A549 (cell line): ENCODE measurements at regions not wholly inside any gene's neighbourhood (a gene's known extent, or its start where the extent isn't known, plus 50 kb on each side); places are given as distances from the start of the nearest gene placed in this dataset.

Experiments
- ATAC-seq, 2 experiments: fragments of 200-7000 bp in 1 of 2; fragments of >200 bp in 1 of 2; cut with Nextera tagmentation in 1 of 2; cut with Tn5 transposase in 1 of 2; 3 replicates each; pipeline versions ENCODE4 v1.8.0 to v1.9.1; 2018 to 2020; ENCODE audit warnings: mild to moderate bottlenecking in 1 of 2, moderate library complexity in 1 of 2
- CTCF ChIA-PET: fragments of 300-600 bp; sonication (Branson Sonifier 250); formaldehyde crosslinking; extraction: SDS; loops from one replicate; lab custom pipeline; 2021; ENCODE audit warnings: antibody characterized with exemption, inconsistent platforms; lab: Yijun Ruan, JAX
- POLR2A ChIA-PET: fragments of 350-600 bp; formaldehyde crosslinking; extraction: SDS; loops from one replicate; lab custom pipeline; 2021; ENCODE audit warnings: antibody characterized with exemption, inconsistent platforms; lab: Yijun Ruan, JAX
- DNase-seq, 2 experiments: peaks; one replicate each; pipeline versions ENCODE4 v3.0.0 to v3.0.0-alpha.2; 2011 to 2016; ENCODE audit warnings: low read depth in 1 of 2, low spot score in 1 of 2
- FAIRE-seq: peaks from 2 replicates; lab custom pipeline; 2011; peaks lifted over from hg19 to GRCh38; lab: Jason Lieb, UNC
- H3K27ac ChIP-seq, 2 experiments: fragments of >200 bp; sonication (Bioruptor Twin); formaldehyde crosslinking; 3 replicates each; pipeline ENCODE4 v1.5.1; 2016 to 2017
- H3K4me1 ChIP-seq: fragments of >200 bp; sonication (Bioruptor Twin); formaldehyde crosslinking; 3 replicates; pipeline ENCODE4 v1.6.1; 2016
- H3K4me2 ChIP-seq: fragments of >200 bp; sonication (Bioruptor Twin); formaldehyde crosslinking; 3 replicates; pipeline ENCODE4 v1.6.1; 2016
- H3K4me3 ChIP-seq: fragments of >200 bp; sonication (Bioruptor Twin); formaldehyde crosslinking; 3 replicates; pipeline ENCODE4 v1.5.1; 2016
- H3K9me3 ChIP-seq: fragments of >200 bp; sonication (Bioruptor Twin); formaldehyde crosslinking; 3 replicates; pipeline ENCODE4 v1.6.1; 2016
- CBX2 ChIP-seq: fragments of 200-600 bp; sonication (generic); IDR thresholded peaks from 2 replicates; pipeline ENCODE4 v1.6.1; 2016; ENCODE audit warnings: low read depth, mild to moderate bottlenecking, borderline replicate concordance
- CBX8 ChIP-seq: fragments of 200-600 bp; sonication (generic); IDR thresholded peaks from 2 replicates; pipeline ENCODE4 v1.6.1; 2016
- CEBPB ChIP-seq, 2 experiments: fragments of >200 bp in 1 of 2; sonication (Bioruptor Twin) in 1 of 2; formaldehyde crosslinking in 1 of 2; IDR thresholded peaks; 2 replicates each; pipeline ENCODE4 v1.6.1; 2012 to 2016
- EHF ChIP-seq: fragments of 250-450 bp; sonication (Bioruptor Pico); IDR thresholded peaks from 2 replicates; pipeline ENCODE4 v1.5.0; 2020; ENCODE audit warnings: mild to moderate bottlenecking
- EP300 ChIP-seq, 2 experiments: fragments of >200 bp; sonication (Bioruptor Twin); formaldehyde crosslinking; IDR thresholded peaks; 2 replicates in 1 of 2; 3 replicates in 1 of 2; pipeline ENCODE4 v1.6.1; 2016 to 2017
- ESRRA ChIP-seq: fragments of 150-350 bp; IDR thresholded peaks from 2 replicates; pipeline ENCODE4 v1.6.1; 2014; ENCODE audit warnings: mild to moderate bottlenecking, low read length, borderline replicate concordance
- FOSB ChIP-seq: fragments of 250-450 bp; sonication (Bioruptor Pico); IDR thresholded peaks from 2 replicates; pipeline ENCODE4 v1.5.0; 2020; ENCODE audit warnings: mild to moderate bottlenecking, moderate library complexity
- FOSL2 ChIP-seq, 2 experiments: fragments of 450-650 bp in 1 of 2; fragments of >200 bp in 1 of 2; sonication (Bioruptor Twin) in 1 of 2; formaldehyde crosslinking; IDR thresholded peaks; 2 replicates each; pipeline versions ENCODE4 v1.5.0 to v1.6.1; 2016 to 2020; ENCODE audit warnings: mild to moderate bottlenecking in 1 of 2, moderate library complexity in 1 of 2
- FOXS1 ChIP-seq: fragments of 250-450 bp; sonication (Bioruptor Pico); IDR thresholded peaks from 2 replicates; pipeline ENCODE4 v1.5.0; 2020; ENCODE audit warnings: mild to moderate bottlenecking, moderate library complexity
- GATA3 ChIP-seq: IDR thresholded peaks from 2 replicates; pipeline ENCODE4 v1.6.1; 2012; ENCODE audit warnings: borderline replicate concordance
- HOXA7 ChIP-seq: fragments of 250-450 bp; sonication (Bioruptor Pico); IDR thresholded peaks from 2 replicates; pipeline ENCODE4 v1.5.0; 2020; ENCODE audit warnings: mild to moderate bottlenecking, moderate library complexity
- HOXB13 ChIP-seq: fragments of 250-450 bp; sonication (Bioruptor Pico); IDR thresholded peaks from 2 replicates; pipeline ENCODE4 v1.5.0; 2020; ENCODE audit warnings: low read depth, mild to moderate bottlenecking, moderate library complexity
- HOXB5 ChIP-seq: fragments of 250-450 bp; sonication (Bioruptor Pico); IDR thresholded peaks from 2 replicates; pipeline ENCODE4 v1.5.0; 2020; ENCODE audit warnings: mild to moderate bottlenecking, moderate library complexity
- JUN ChIP-seq, 2 experiments: fragments of >200 bp; sonication (Bioruptor Twin); formaldehyde crosslinking; IDR thresholded peaks; 2 replicates in 1 of 2; 3 replicates in 1 of 2; pipeline ENCODE4 v1.6.1; 2016 to 2017
- JUNB ChIP-seq: fragments of >200 bp; sonication (Bioruptor Twin); formaldehyde crosslinking; IDR thresholded peaks from 2 replicates; pipeline ENCODE4 v1.6.1; 2016
- MAFK ChIP-seq: fragments of 450-650 bp; IDR thresholded peaks from 2 replicates; pipeline ENCODE4 v1.6.1; 2014; ENCODE audit not compliant: partially characterized antibody
- MAZ ChIP-seq: fragments of 150-350 bp; IDR thresholded peaks from 2 replicates; pipeline ENCODE4 v1.6.1; 2014; ENCODE audit warnings: antibody characterized with exemption, low read depth, low read length, borderline replicate concordance
- MYC ChIP-seq: IDR thresholded peaks from 2 replicates; pipeline ENCODE4 v1.6.1; 2012; ENCODE audit warnings: mild to moderate bottlenecking, inconsistent platforms, low read length, improper control_type of control experiment, borderline replicate concordance
- NFE2L2 ChIP-seq: fragments of 150-350 bp; conservative IDR thresholded peaks from 2 replicates; pipeline ENCODE4 v1.6.1; 2014; ENCODE audit warnings: low read length
- NR3C1 ChIP-seq: fragments of >200 bp; sonication (Bioruptor Twin); formaldehyde crosslinking; IDR thresholded peaks from 3 replicates; pipeline ENCODE4 v1.6.1; 2017
- POLR2A ChIP-seq: IDR thresholded peaks from 2 replicates; pipeline ENCODE4 v1.6.1; 2012; ENCODE audit warnings: mild to moderate bottlenecking, low read length
- RAD21 ChIP-seq, 2 experiments: fragments of >200 bp in 1 of 2; sonication (Bioruptor Twin) in 1 of 2; formaldehyde crosslinking in 1 of 2; IDR thresholded peaks in 1 of 2; conservative IDR thresholded peaks in 1 of 2; 2 replicates in 1 of 2; 3 replicates in 1 of 2; pipeline ENCODE4 v1.6.1; 2012 to 2018; ENCODE audit warnings: inconsistent platforms in 1 of 2
- RCOR1 ChIP-seq: fragments of 150-350 bp; IDR thresholded peaks from 2 replicates; pipeline ENCODE4 v1.6.1; 2014; ENCODE audit warnings: antibody characterized with exemption, low read length, low read depth
- RFX5 ChIP-seq: fragments of 450-650 bp; IDR thresholded peaks from 2 replicates; pipeline ENCODE4 v1.7.1; 2014; ENCODE audit warnings: antibody characterized with exemption, mild to moderate bottlenecking, moderate library complexity
- SMC3 ChIP-seq: fragments of >200 bp; sonication (Bioruptor Twin); formaldehyde crosslinking; IDR thresholded peaks from 3 replicates; pipeline ENCODE4 v1.6.1; 2018; ENCODE audit warnings: inconsistent platforms
- TFCP2L1 ChIP-seq: fragments of 250-450 bp; sonication (Bioruptor Pico); IDR thresholded peaks from 2 replicates; pipeline ENCODE4 v1.5.0; 2021; ENCODE audit warnings: mild to moderate bottlenecking
- TP53 ChIP-seq: fragments of 250-450 bp; sonication (Bioruptor Pico); IDR thresholded peaks from 2 replicates; pipeline ENCODE4 v1.5.0; 2021; ENCODE audit warnings: mild to moderate bottlenecking, moderate library complexity
- ZNF302 ChIP-seq: fragments of 250-450 bp; sonication (Bioruptor Pico); IDR thresholded peaks from 2 replicates; pipeline ENCODE4 v1.9.0; 2021; ENCODE audit warnings: inconsistent platforms, mild to moderate bottlenecking, moderate library complexity
- ZSCAN20 ChIP-seq: fragments of 250-450 bp; sonication (Bioruptor Pico); IDR thresholded peaks from 2 replicates; pipeline ENCODE4 v1.8.0; 2022; ENCODE audit warnings: mild to moderate bottlenecking, moderate library complexity
- WGBS: methylation state at CpG from one replicate; pipeline ENCODE4 v1.1.6; 2017; ENCODE audit errors: missing lambda C conversion rate; 5-methylcytosine and 5-hydroxymethylcytosine counted together
- TF ChIP-seq, protein P1 (sequence below): IDR thresholded peaks from 2 replicates; pipeline ENCODE4 v1.6.1; 2012
- TF ChIP-seq, protein P2 (sequence below): fragments of >200 bp; sonication (Bioruptor Twin); formaldehyde crosslinking; IDR thresholded peaks from 3 replicates; pipeline ENCODE4 v1.5.1; 2016
- TF ChIP-seq, protein P3 (sequence below): fragments of >200 bp; sonication (Bioruptor Twin); formaldehyde crosslinking; IDR thresholded peaks from 2 replicates; pipeline ENCODE4 v1.6.1; 2016
- TF ChIP-seq, protein P4 (sequence below): fragments of 250-450 bp; sonication (Bioruptor Pico); IDR thresholded peaks from 2 replicates; pipeline ENCODE4 v1.5.0; 2021; ENCODE audit warnings: mild to moderate bottlenecking, moderate library complexity, borderline replicate concordance
- TF ChIP-seq, protein P5 (sequence below): fragments of >200 bp; sonication (Bioruptor Twin); formaldehyde crosslinking; IDR thresholded peaks from 3 replicates; pipeline ENCODE4 v1.6.1; 2016
- TF ChIP-seq, protein P6 (sequence below): IDR thresholded peaks from 2 replicates; pipeline ENCODE4 v1.6.1; 2012; ENCODE audit warnings: low read depth, borderline replicate concordance

DNA sequence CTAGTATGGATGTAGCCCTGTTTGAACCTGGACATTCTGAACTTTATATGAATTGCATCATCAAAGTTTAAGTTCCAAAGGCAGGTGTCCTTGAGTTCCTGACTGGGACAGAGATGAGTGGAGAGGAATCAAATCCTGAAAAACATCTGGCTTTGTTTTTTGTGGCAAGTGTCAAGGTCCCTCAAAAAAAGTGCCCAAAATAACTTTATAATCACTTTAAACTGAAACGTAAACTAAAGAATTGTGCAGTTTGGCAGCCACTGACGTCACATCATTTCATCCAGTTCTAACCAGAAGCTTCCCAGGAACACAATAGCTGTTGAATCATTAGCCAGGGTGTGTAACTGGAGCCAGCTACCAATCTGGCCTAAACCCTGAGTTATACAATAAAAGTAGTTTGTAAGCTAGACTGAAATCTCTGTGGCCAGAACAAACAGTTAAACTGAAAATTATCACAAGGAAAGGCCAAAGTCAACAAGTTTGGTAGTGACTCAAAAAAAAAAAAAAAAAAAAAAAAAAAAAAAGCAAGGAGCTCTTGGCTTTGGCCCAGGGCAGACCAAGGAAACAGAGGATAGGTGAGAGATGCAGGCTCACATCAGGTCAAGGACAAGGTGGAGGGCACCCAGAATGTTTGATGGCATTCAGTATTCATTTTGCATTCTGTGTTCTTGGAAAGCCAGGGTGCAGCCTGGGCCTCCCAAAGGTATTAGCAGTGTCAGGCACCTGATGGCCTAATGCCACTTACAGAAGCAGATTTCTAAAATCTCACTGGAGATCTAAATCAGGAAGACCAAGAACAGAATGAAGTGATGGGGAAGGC lies 74.3 kb downstream of the TNFSF18 start:
- H3K27ac ChIP-seq = peak overlapping the region; percentile 76 to 86
- peak overlapping the region; percentile 69 for H3K4me2 ChIP-seq
- H3K4me3 ChIP-seq = no peak overlapping the region
- FAIRE-seq (peak; percentile 79), ATAC-seq (peak; percentile 97 to 98), DNase-seq (peak; percentile 66 to 96)
- POLR2A ChIA-PET = interaction anchor here (0.6 kb wide), 3 partner anchors 74 to 231 kb away, joined by 3 to 4 read pairs (median 3); no protein-coding TSS in a partner anchor
- H3K9me3 ChIP-seq = no peaks in the 10 kb centered on the region
- CTCF ChIA-PET = interaction anchor here (0.6 to 0.8 kb wide), 2 partner anchors 226 to 909 kb away, joined by 3 read pairs; no protein-coding TSS in a partner anchor
- H3K4me1 ChIP-seq = peaks cover 48% of the 10 kb centered on the region
- 2% methylated on average over 2 of the region's 2 CpGs for WGBS
- TF ChIP-seq ZSCAN20 (no peak; the same call in 1 of the 2 replicates), MYC (no peak), EHF (CRISPR knock-in tag) (no peak), JUNB (peak; percentile 77), FOSB (no peak), ZNF302 (CRISPR knock-in tag) (no peak), RAD21 (conservative IDR thresholded peaks at IDR 0.05 in 1 of 2, IDR thresholded peaks at IDR 0.05 in 1 of 2) (peak; percentile 16 to 56; a peak in 4 of 5 replicates), MAZ (no peak), JUN (IDR thresholded peaks at IDR 0.05) (peak; percentile 75 to 83; a peak in 4 of 5 replicates), CBX2 (no peak), HOXA7 (CRISPR knock-in tag) (no peak; the same call in 1 of the 2 replicates), POLR2A (no peak), CEBPB (IDR thresholded peaks at IDR 0.05) (peak; percentile 61 to 82; a peak in 3 of 4 replicates), NR3C1 (no peak), EP300 (IDR thresholded peaks at IDR 0.05) (peak; percentile 65 to 66; a peak in 3 of 5 replicates), HOXB13 (CRISPR knock-in tag) (no peak), RFX5 (no peak), TP53 (CRISPR knock-in tag) (no peak), HOXB5 (CRISPR knock-in tag) (no peak), TFCP2L1 (CRISPR knock-in tag) (no peak), RCOR1 (no peak), ESRRA (peak; percentile 92), FOSL2 (IDR thresholded peaks at IDR 0.05) (peak; percentile 57; the same call in 1 of the 2 replicates), FOSL2 (CRISPR knock-in tag; IDR thresholded peaks at IDR 0.05) (no peak; the same call in none of the 2 replicates), MAFK (no peak), CBX8 (no peak), NFE2L2 (no peak), GATA3 (peak; percentile 87; the same call in 1 of the 2 replicates), SMC3 (peak; percentile 50; the same call in 2 of the 3 replicates), FOXS1 (CRISPR knock-in tag) (peak; percentile 20; the same call in 1 of the 2 replicates)
- TF ChIP-seq, protein P1, sequence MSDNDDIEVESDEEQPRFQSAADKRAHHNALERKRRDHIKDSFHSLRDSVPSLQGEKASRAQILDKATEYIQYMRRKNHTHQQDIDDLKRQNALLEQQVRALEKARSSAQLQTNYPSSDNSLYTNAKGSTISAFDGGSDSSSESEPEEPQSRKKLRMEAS = peak; percentile 43; the same call in 1 of the 2 replicates
- TF ChIP-seq, protein P2, sequence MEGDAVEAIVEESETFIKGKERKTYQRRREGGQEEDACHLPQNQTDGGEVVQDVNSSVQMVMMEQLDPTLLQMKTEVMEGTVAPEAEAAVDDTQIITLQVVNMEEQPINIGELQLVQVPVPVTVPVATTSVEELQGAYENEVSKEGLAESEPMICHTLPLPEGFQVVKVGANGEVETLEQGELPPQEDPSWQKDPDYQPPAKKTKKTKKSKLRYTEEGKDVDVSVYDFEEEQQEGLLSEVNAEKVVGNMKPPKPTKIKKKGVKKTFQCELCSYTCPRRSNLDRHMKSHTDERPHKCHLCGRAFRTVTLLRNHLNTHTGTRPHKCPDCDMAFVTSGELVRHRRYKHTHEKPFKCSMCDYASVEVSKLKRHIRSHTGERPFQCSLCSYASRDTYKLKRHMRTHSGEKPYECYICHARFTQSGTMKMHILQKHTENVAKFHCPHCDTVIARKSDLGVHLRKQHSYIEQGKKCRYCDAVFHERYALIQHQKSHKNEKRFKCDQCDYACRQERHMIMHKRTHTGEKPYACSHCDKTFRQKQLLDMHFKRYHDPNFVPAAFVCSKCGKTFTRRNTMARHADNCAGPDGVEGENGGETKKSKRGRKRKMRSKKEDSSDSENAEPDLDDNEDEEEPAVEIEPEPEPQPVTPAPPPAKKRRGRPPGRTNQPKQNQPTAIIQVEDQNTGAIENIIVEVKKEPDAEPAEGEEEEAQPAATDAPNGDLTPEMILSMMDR = no peak
- TF ChIP-seq, protein P3, sequence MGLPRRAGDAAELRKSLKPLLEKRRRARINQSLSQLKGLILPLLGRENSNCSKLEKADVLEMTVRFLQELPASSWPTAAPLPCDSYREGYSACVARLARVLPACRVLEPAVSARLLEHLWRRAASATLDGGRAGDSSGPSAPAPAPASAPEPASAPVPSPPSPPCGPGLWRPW = no peak
- TF ChIP-seq, protein P4, sequence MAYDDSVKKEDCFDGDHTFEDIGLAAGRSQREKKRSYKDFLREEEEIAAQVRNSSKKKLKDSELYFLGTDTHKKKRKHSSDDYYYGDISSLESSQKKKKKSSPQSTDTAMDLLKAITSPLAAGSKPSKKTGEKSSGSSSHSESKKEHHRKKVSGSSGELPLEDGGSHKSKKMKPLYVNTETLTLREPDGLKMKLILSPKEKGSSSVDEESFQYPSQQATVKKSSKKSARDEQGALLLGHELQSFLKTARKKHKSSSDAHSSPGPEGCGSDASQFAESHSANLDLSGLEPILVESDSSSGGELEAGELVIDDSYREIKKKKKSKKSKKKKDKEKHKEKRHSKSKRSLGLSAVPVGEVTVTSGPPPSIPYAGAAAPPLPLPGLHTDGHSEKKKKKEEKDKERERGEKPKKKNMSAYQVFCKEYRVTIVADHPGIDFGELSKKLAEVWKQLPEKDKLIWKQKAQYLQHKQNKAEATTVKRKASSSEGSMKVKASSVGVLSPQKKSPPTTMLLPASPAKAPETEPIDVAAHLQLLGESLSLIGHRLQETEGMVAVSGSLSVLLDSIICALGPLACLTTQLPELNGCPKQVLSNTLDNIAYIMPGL (CRISPR knock-in tag) = no peak
- TF ChIP-seq, protein P5, sequence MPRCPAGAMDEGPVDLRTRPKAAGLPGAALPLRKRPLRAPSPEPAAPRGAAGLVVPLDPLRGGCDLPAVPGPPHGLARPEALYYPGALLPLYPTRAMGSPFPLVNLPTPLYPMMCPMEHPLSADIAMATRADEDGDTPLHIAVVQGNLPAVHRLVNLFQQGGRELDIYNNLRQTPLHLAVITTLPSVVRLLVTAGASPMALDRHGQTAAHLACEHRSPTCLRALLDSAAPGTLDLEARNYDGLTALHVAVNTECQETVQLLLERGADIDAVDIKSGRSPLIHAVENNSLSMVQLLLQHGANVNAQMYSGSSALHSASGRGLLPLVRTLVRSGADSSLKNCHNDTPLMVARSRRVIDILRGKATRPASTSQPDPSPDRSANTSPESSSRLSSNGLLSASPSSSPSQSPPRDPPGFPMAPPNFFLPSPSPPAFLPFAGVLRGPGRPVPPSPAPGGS = peak; percentile 79; the same call in 1 of the 3 replicates
- TF ChIP-seq, protein P6, sequence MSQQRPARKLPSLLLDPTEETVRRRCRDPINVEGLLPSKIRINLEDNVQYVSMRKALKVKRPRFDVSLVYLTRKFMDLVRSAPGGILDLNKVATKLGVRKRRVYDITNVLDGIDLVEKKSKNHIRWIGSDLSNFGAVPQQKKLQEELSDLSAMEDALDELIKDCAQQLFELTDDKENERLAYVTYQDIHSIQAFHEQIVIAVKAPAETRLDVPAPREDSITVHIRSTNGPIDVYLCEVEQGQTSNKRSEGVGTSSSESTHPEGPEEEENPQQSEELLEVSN = no peak
